C4-2B (cell line): ENCODE measurements at regions not wholly inside any gene's neighbourhood (a gene's known extent, or its start where the extent isn't known, plus 50 kb on each side); places are given as distances from the start of the nearest gene placed in this dataset.

ENCODE experiments used
- H3K27ac ChIP-seq: fragments of 450-650 bp; 2 replicates; pipeline ENCODE4 v1.5.1; 2017
- CTCF ChIP-seq: fragments of 450-650 bp; conservative IDR thresholded peaks from 2 replicates; pipeline ENCODE4 v1.5.1; 2017; ENCODE audit warnings: mild to moderate bottlenecking
- ZFX ChIP-seq: fragments of 450-650 bp; IDR thresholded peaks from 2 replicates; pipeline ENCODE4 v1.6.1; 2017

- H3K27ac ChIP-seq, result no peak overlapping the region
- TF ChIP-seq ZFX (no peak), CTCF (no peak)
Observed at GRCh38 chr7:52659178-52659577, 376.3 kb upstream of the POM121L12 start.

GRCh38 chr7:52656098-52656497 lies 379.3 kb upstream of the POM121L12 start:
- TF ChIP-seq ZFX (no peak), CTCF (no peak)
- no peak overlapping the region for H3K27ac ChIP-seq

GRCh38 chr7:52652621-52653020 lies 382.8 kb upstream of the POM121L12 start:
- no peak overlapping the region for H3K27ac ChIP-seq
- TF ChIP-seq CTCF (no peak), ZFX (no peak)

GRCh38 chr7:52648872-52649271 lies 386.6 kb upstream of the POM121L12 start:
- no peak overlapping the region for H3K27ac ChIP-seq
- TF ChIP-seq CTCF (no peak), ZFX (no peak)

- no peak overlapping the region for H3K27ac ChIP-seq
- TF ChIP-seq ZFX (no peak), CTCF (no peak)
Observed at GRCh38 chr7:52647046-52647445, 388.4 kb upstream of the POM121L12 start.

GRCh38 chr7:52639981-52640380 lies 395.5 kb upstream of the POM121L12 start:
- TF ChIP-seq ZFX (no peak), CTCF (no peak)
- H3K27ac ChIP-seq, result no peak overlapping the region

- no peak for TF ChIP-seq CTCF
- no peak for TF ChIP-seq ZFX
- no peak overlapping the region for H3K27ac ChIP-seq
Observed at GRCh38 chr7:52639126-52639525, 396.3 kb upstream of the POM121L12 start.
